ENCODE measurements at regions not wholly inside any gene's neighbourhood (a gene's known extent, or its start where the extent isn't known, plus 50 kb on each side); places are given as distances from the start of the nearest gene placed in this dataset.

DNA sequence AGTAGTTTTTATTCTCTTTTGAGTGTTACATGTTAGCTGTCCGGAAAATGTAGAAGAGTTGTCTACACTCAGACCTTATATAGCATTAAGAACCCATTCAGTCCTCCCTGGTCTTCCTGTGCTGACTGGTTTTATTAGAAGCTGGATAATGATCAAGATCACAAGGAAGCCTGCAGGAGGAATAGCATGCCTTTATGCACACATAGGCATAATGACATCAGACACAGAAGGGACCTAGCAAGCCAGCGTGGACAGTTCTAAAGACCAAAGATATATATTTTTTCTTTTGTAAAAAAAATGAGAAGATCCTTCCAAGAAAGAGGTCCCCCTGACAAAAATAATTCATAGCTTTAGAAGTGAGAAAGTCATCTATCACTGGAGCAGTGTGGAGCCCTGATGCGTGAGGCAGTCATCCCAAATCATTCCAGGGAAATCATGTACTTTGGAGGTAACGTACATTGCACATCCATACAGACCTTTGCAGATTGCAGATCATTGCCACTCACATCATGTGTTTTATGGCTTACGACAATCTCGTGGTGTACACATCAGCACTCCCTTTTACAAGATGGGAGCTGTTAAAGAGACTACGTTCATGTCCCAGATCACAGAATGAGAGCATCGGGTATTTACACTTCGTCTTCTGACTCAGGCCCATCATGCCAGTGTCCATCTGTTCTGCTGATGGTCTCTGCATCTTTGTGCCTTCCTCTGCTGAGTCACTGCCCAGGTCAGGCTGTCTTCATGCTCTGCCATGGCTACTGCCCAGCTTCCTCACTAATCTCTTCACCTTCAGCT, 334.0 kb downstream of the SOCS6 start:
- H3K4me2 ChIP-seq (ENCODE audit: control insufficient read depth, extremely low read depth, insufficient read depth, low read depth, low read length) = no peak overlapping the region
- no peak for FAIRE-seq
- no peaks in the 10 kb centered on the region for H3K9me1 ChIP-seq (ENCODE audit: control insufficient read depth, extremely low read depth, insufficient read depth, low read length)
- H3K79me2 ChIP-seq (ENCODE audit: control insufficient read depth, insufficient read depth, low read length) = no peaks in the 10 kb centered on the region
- H2AFZ ChIP-seq (ENCODE audit: control insufficient read depth, low read length) = no peak overlapping the region
- dilution Hi-C loops (cut with MboI; ENCODE audit: extremely low pct_ligation_motif_present, low sequenced_read_pairs) = no loop called here
- H3K9me3 ChIP-seq (ENCODE audit: control insufficient read depth, low read depth, low read length) = no peaks in the 10 kb centered on the region
- no peak for TF ChIP-seq EZH2 (IDR thresholded peaks at IDR 0.05; ENCODE audit: low read length)
- TF ChIP-seq, protein P1, sequence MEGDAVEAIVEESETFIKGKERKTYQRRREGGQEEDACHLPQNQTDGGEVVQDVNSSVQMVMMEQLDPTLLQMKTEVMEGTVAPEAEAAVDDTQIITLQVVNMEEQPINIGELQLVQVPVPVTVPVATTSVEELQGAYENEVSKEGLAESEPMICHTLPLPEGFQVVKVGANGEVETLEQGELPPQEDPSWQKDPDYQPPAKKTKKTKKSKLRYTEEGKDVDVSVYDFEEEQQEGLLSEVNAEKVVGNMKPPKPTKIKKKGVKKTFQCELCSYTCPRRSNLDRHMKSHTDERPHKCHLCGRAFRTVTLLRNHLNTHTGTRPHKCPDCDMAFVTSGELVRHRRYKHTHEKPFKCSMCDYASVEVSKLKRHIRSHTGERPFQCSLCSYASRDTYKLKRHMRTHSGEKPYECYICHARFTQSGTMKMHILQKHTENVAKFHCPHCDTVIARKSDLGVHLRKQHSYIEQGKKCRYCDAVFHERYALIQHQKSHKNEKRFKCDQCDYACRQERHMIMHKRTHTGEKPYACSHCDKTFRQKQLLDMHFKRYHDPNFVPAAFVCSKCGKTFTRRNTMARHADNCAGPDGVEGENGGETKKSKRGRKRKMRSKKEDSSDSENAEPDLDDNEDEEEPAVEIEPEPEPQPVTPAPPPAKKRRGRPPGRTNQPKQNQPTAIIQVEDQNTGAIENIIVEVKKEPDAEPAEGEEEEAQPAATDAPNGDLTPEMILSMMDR (optimal IDR thresholded peaks at IDR 0.05 in 1 of 3, IDR thresholded peaks at IDR 0.05 in 1 of 3, conservative IDR thresholded peaks at IDR 0.05 in 1 of 3; ENCODE audit: extremely low read depth in 1 of 3, insufficient read depth in 2 of 3, low read length in 3 of 3) = no peak
- no peaks in the 10 kb centered on the region for H4K20me1 ChIP-seq (ENCODE audit: control insufficient read depth, extremely low read depth, insufficient read depth, low read length)
- H3K4me1 ChIP-seq (ENCODE audit: control insufficient read depth, extremely low read depth, insufficient read depth, low read length) = no peaks in the 10 kb centered on the region
- no peak overlapping the region for H3K4me3 ChIP-seq (ENCODE audit: control insufficient read depth in 2 of 3, extremely low read depth in 1 of 3, insufficient read depth in 2 of 3, low read depth in 1 of 3, low read length in 3 of 3)
- no peaks in the 10 kb centered on the region for H3K36me3 ChIP-seq (ENCODE audit: control insufficient read depth in 2 of 2, extremely low read depth in 1 of 2, insufficient read depth in 2 of 2, low read length in 2 of 2)
- no peak overlapping the region for H3K9ac ChIP-seq (ENCODE audit: control insufficient read depth, extremely low read depth, insufficient read depth, low read length)
- DNase-seq (ENCODE audit: low read depth, low spot score) = no peak
- no peaks in the 10 kb centered on the region for H3K27me3 ChIP-seq (ENCODE audit: control insufficient read depth, extremely low read depth, insufficient read depth, low read length)
- no peak overlapping the region for H3K27ac ChIP-seq (ENCODE audit: control insufficient read depth, insufficient read depth, low read length)

DNA sequence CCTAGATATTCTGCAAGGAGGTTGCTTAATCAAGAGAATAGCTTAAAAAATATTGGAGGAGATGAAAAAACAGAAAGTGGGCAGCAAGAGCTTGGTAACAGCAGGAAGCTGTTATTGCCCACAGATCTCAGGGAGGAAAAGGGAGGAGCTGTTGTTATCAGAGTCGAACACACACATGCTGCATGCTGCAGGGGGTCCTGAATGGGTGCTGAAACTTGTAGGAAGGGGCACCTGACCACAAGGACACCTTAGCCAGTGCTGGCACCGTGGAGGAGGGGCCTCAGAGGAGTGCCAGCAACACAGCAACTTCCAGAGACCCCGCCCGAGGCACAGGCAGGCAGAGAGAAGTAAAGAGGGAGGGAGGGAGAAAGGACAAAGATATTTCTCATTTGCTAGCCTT, 332.9 kb downstream of the SOCS6 start:
- Histone ChIP-seq H3K4me1 (ENCODE audit: control insufficient read depth, extremely low read depth, insufficient read depth, low read length) (no peaks in the 10 kb centered on the region), H3K4me2 (ENCODE audit: control insufficient read depth, extremely low read depth, insufficient read depth, low read depth, low read length) (no peak overlapping the region), H3K9me3 (ENCODE audit: control insufficient read depth, low read depth, low read length) (peaks cover 2% of the 10 kb centered on the region), H4K20me1 (ENCODE audit: control insufficient read depth, extremely low read depth, insufficient read depth, low read length) (no peaks in the 10 kb centered on the region), H3K9ac (ENCODE audit: control insufficient read depth, extremely low read depth, insufficient read depth, low read length) (no peak overlapping the region), H3K4me3 (ENCODE audit: control insufficient read depth in 2 of 3, extremely low read depth in 1 of 3, insufficient read depth in 2 of 3, low read depth in 1 of 3, low read length in 3 of 3) (no peak overlapping the region), H3K27ac (ENCODE audit: control insufficient read depth, insufficient read depth, low read length) (no peak overlapping the region), H3K36me3 (ENCODE audit: control insufficient read depth in 2 of 2, extremely low read depth in 1 of 2, insufficient read depth in 2 of 2, low read length in 2 of 2) (no peaks in the 10 kb centered on the region), H2AFZ (ENCODE audit: control insufficient read depth, low read length) (no peak overlapping the region), H3K79me2 (ENCODE audit: control insufficient read depth, insufficient read depth, low read length) (no peaks in the 10 kb centered on the region), H3K27me3 (ENCODE audit: control insufficient read depth, extremely low read depth, insufficient read depth, low read length) (no peaks in the 10 kb centered on the region), H3K9me1 (ENCODE audit: control insufficient read depth, extremely low read depth, insufficient read depth, low read length) (no peaks in the 10 kb centered on the region)
- TF ChIP-seq, protein P1 (optimal IDR thresholded peaks at IDR 0.05 in 1 of 3, IDR thresholded peaks at IDR 0.05 in 1 of 3, conservative IDR thresholded peaks at IDR 0.05 in 1 of 3; ENCODE audit: extremely low read depth in 1 of 3, insufficient read depth in 2 of 3, low read length in 3 of 3) = no peak
- no peak for TF ChIP-seq EZH2 (IDR thresholded peaks at IDR 0.05; ENCODE audit: low read length)
- DNase-seq (ENCODE audit: low read depth, low spot score) = no peak
- no peak for FAIRE-seq
- dilution Hi-C loops (cut with MboI; ENCODE audit: extremely low pct_ligation_motif_present, low sequenced_read_pairs) = no loop called here
